ENCODE measurements at regions not wholly inside any gene's neighbourhood (a gene's known extent, or its start where the extent isn't known, plus 50 kb on each side); places are given as distances from the start of the nearest gene placed in this dataset.

DNA sequence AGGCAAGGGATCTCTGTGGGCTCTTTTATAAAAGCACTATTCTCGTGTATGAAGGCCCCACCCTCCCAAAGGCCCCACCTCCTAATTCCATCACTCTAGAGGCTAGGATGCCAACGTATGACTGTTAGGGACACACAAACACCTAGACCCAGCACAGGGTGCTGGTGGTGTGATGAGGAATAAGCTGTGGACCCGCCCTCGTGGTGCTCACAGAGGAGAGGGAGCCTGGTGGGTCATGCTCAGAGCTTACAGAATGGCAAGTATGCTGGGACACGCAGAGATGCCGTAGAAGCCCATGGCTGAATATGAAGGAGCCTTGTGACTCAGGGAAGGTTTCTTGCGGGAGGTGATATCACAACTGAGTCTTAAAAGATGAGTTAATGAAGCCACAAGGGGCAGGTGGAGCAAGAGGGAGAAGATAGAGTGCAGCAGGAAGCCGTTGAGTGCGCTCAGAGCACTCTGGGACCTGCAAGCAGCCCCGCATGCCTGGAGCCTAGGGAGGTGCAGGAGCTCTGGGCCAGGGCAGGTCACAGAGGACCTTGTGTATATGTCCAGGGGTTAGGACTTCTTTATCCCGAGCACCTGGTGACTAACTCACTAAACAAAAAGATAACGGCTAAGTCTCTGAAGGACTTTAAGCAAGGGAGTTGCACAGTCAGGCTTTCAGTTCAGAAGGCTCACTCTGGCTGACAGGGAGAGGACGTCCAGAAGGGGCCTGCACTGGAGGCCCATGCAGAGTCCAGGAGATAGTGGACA, 160.9 kb downstream of the TRIM29 start:
- TF ChIP-seq, protein P1, sequence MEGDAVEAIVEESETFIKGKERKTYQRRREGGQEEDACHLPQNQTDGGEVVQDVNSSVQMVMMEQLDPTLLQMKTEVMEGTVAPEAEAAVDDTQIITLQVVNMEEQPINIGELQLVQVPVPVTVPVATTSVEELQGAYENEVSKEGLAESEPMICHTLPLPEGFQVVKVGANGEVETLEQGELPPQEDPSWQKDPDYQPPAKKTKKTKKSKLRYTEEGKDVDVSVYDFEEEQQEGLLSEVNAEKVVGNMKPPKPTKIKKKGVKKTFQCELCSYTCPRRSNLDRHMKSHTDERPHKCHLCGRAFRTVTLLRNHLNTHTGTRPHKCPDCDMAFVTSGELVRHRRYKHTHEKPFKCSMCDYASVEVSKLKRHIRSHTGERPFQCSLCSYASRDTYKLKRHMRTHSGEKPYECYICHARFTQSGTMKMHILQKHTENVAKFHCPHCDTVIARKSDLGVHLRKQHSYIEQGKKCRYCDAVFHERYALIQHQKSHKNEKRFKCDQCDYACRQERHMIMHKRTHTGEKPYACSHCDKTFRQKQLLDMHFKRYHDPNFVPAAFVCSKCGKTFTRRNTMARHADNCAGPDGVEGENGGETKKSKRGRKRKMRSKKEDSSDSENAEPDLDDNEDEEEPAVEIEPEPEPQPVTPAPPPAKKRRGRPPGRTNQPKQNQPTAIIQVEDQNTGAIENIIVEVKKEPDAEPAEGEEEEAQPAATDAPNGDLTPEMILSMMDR (IDR thresholded peaks at IDR 0.05; ENCODE audit: insufficient read depth, low read depth, low read length): no peak
- no peak for TF ChIP-seq EZH2 (IDR thresholded peaks at IDR 0.05; ENCODE audit: insufficient read depth, low read length)

All from astrocyte (in vitro differentiated cells and primary cell).